K562 (cell line): ENCODE measurements at regions not wholly inside any gene's neighbourhood (a gene's known extent, or its start where the extent isn't known, plus 50 kb on each side); places are given as distances from the start of the nearest gene placed in this dataset.

ENCODE experiments used
- CBX2 ChIP-seq: fragments of 200-600 bp; sonication (generic); IDR thresholded peaks from one replicate; pipeline ENCODE4 v1.6.1; 2012; ENCODE audit warnings: mild to moderate bottlenecking, low read length, inconsistent platforms; ENCODE audit not compliant: insufficient read depth, poor library complexity, severe bottlenecking
- CCNT2 ChIP-seq: IDR thresholded peaks from 2 replicates; pipeline ENCODE4 v1.6.1; 2011; ENCODE audit warnings: borderline replicate concordance, low read depth, mild to moderate bottlenecking, moderate library complexity, mixed read lengths, low read length; ENCODE audit not compliant: insufficient read length; ENCODE audit errors: extremely low read depth
- CEBPZ ChIP-seq: fragments of 150-350 bp; IDR thresholded peaks from 2 replicates; pipeline ENCODE4 v1.6.1; 2014; ENCODE audit warnings: low read depth, mild to moderate bottlenecking, low read length, borderline replicate concordance
- CTCF ChIP-seq, 3 experiments: IDR thresholded peaks in 2 of 3; conservative IDR thresholded peaks in 1 of 3; 2 replicates each; pipeline ENCODE4 v1.5.1; 2011 to 2012; ENCODE audit warnings: low read length in 3 of 3, mild to moderate bottlenecking in 3 of 3, control low read depth in 2 of 3, improper control_type of control experiment in 1 of 3, inconsistent platforms in 1 of 3, low read depth in 1 of 3, mixed read lengths in 1 of 3, moderate library complexity in 1 of 3; ENCODE audit not compliant: insufficient read depth in 2 of 3
- EZH2 ChIP-seq: IDR thresholded peaks from 2 replicates; pipeline ENCODE4 v1.6.1; 2012; ENCODE audit warnings: low read depth, mild to moderate bottlenecking, inconsistent platforms, low read length, borderline replicate concordance
- FOXK2 ChIP-seq, 2 experiments: fragments of 450-650 bp; IDR thresholded peaks in 1 of 2; conservative IDR thresholded peaks in 1 of 2; 2 replicates each; pipeline ENCODE4 v1.6.1; 2016; ENCODE audit warnings: low read depth in 2 of 2, mild to moderate bottlenecking in 1 of 2
- KLF13 ChIP-seq: fragments of 450-650 bp; IDR thresholded peaks from 2 replicates; pipeline ENCODE4 v1.6.1; 2016; ENCODE audit warnings: missing genetic modification characterization, low read depth, mild to moderate bottlenecking, missing compliant biosample characterization, moderate library complexity, borderline replicate concordance
- NFRKB ChIP-seq: fragments of 450-650 bp; IDR thresholded peaks from 2 replicates; pipeline ENCODE4 v1.6.1; 2016; ENCODE audit warnings: low read depth
- PHB2 ChIP-seq: fragments of 450-650 bp; IDR thresholded peaks from 2 replicates; pipeline ENCODE4 v1.6.1; 2017; ENCODE audit warnings: low read depth
- POLR2AphosphoS5 ChIP-seq: IDR thresholded peaks from 2 replicates; pipeline ENCODE4 v1.6.1; 2011; ENCODE audit warnings: mild to moderate bottlenecking, low read depth, low read length, moderate library complexity; ENCODE audit not compliant: control insufficient read depth, insufficient read depth
- SRF ChIP-seq, 2 experiments: fragments of 250-450, 450-650 bp in 1 of 2; sonication (Bioruptor Pico) in 1 of 2; sonication (generic) in 1 of 2; formaldehyde crosslinking; IDR thresholded peaks; 2 replicates each; pipeline versions ENCODE4 v1.5.0 to v1.5.1; 2020 to 2022; ENCODE audit warnings: mild to moderate bottlenecking in 1 of 2, missing genetic modification reagents in 1 of 2
- ZNF717 ChIP-seq: fragments of 250-450 bp; sonication (Bioruptor Pico); IDR thresholded peaks from 2 replicates; pipeline ENCODE4 v1.5.0; 2021

- TF ChIP-seq CTCF (IDR thresholded peaks at IDR 0.05 in 2 of 3, conservative IDR thresholded peaks at IDR 0.05 in 1 of 3; ENCODE audit: insufficient read depth in 2 of 3, low read depth in 1 of 3, low read length in 3 of 3) (no peak), EZH2 (no peak), PHB2 (no peak), CCNT2 (no peak), POLR2AphosphoS5 (no peak), NFRKB (no peak), FOXK2 (conservative IDR thresholded peaks at IDR 0.05 in 1 of 2, IDR thresholded peaks at IDR 0.05 in 1 of 2; ENCODE audit: low read depth in 2 of 2) (no peak), CBX2 (no peak), ZNF717 (CRISPR knock-in tag) (no peak), CEBPZ (no peak), SRF (CRISPR knock-in tag; IDR thresholded peaks at IDR 0.05) (no peak), KLF13 (tag) (no peak)
Measured at GRCh38 chr2:208713066-208713745, 306.6 kb downstream of the PTH2R start.
